ENCODE measurements at regions not wholly inside any gene's neighbourhood (a gene's known extent, or its start where the extent isn't known, plus 50 kb on each side); places are given as distances from the start of the nearest gene placed in this dataset.

DNA sequence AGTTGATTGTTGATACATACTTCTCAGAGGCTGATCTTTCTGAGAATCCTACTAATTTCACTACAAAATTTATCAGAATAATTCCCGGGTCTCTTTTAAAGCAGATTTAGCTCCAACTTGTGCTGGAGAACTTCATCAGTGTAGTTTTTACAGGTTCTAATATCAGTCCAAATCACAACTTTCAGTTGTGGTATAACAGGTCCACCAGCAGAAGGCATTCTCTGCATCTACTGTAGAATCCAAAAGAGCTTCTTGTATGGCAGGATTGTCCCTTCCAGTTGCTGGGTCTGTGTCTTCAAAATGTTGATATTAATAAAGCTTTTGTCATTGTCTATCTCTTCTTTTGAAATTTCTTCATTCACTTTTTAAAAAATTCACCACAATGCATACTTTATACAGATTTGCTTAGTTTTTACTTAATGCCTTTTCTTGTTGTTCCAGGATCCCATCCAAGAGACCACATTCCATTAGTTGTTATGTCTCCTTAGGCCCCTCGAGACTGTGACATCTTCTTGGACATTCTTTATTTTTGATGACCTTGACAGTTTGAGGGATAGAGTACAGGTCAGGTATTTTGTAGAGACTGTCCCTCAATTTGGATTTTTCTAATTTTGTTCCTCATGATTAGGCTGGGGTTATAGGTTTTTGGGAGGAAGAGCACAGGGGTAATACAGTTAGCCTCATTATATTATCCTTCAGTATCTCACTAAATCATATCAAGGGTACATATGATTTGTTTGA is 490.5 kb upstream of the MEX3C start:
- no peak for TF ChIP-seq POLR2AphosphoS5 (IDR thresholded peaks at IDR 0.05)
- TF ChIP-seq, protein P1, sequence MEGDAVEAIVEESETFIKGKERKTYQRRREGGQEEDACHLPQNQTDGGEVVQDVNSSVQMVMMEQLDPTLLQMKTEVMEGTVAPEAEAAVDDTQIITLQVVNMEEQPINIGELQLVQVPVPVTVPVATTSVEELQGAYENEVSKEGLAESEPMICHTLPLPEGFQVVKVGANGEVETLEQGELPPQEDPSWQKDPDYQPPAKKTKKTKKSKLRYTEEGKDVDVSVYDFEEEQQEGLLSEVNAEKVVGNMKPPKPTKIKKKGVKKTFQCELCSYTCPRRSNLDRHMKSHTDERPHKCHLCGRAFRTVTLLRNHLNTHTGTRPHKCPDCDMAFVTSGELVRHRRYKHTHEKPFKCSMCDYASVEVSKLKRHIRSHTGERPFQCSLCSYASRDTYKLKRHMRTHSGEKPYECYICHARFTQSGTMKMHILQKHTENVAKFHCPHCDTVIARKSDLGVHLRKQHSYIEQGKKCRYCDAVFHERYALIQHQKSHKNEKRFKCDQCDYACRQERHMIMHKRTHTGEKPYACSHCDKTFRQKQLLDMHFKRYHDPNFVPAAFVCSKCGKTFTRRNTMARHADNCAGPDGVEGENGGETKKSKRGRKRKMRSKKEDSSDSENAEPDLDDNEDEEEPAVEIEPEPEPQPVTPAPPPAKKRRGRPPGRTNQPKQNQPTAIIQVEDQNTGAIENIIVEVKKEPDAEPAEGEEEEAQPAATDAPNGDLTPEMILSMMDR (IDR thresholded peaks at IDR 0.05) = no peak
- TF ChIP-seq EP300 (IDR thresholded peaks at IDR 0.05) = no peak
- no peak for TF ChIP-seq POLR2A (IDR thresholded peaks at IDR 0.05; ENCODE audit: low read depth)

DNA sequence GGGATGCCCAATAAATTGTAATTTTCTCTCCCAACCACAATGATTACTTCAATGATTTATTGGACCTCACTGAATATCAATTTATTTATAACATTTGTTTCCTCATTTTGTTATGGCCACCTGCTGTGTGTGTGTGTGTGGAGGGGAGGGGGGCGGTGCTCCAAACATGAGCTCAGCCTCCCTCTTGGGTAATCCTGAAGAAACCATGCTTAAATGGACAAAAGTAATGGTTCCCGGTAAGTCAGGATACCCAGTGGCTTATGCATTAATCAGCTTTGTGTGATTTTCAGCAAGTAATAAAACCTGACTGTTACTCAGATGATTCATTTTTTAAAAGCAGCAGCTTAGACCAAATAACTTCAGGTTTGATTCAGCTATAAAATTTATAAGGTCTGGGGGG is 495.1 kb upstream of the MEX3C start:
- no peaks in the 10 kb centered on the region for H3K9me3 ChIP-seq
- H3K27ac ChIP-seq (replicated peaks in 1 of 4) = no peak overlapping the region
- no peaks in the 10 kb centered on the region for H3K4me1 ChIP-seq
- intact Hi-C loops (cut with DNase I) = no loop called here
- WGBS = 82% methylated on average over 2 of the region's 2 CpGs
- no peak overlapping the region for H3K4me3 ChIP-seq
- DNase-seq (ENCODE audit: extremely low spot score) = no peak
- H3K36me3 ChIP-seq = no peaks in the 10 kb centered on the region
- TF ChIP-seq POLR2AphosphoS5 (IDR thresholded peaks at IDR 0.05) = no peak
- TF ChIP-seq EP300 (IDR thresholded peaks at IDR 0.05) = no peak
- no peak for TF ChIP-seq POLR2A (IDR thresholded peaks at IDR 0.05; ENCODE audit: low read depth)
- H3K27me3 ChIP-seq = no peaks in the 10 kb centered on the region

More for the DNA sequence above, 490.5 kb upstream of the MEX3C start:
- intact Hi-C loops (cut with DNase I) = no loop called here
- no peaks in the 10 kb centered on the region for H3K27me3 ChIP-seq
- no peak overlapping the region for H3K27ac ChIP-seq (replicated peaks in 1 of 4)
- no peak overlapping the region for H3K4me3 ChIP-seq
- no peaks in the 10 kb centered on the region for H3K36me3 ChIP-seq
- no peak for DNase-seq (ENCODE audit: extremely low spot score)
- H3K4me1 ChIP-seq = no peaks in the 10 kb centered on the region
- WGBS = 68% methylated on average over 2 of the region's 2 CpGs
- no peaks in the 10 kb centered on the region for H3K9me3 ChIP-seq

DNA sequence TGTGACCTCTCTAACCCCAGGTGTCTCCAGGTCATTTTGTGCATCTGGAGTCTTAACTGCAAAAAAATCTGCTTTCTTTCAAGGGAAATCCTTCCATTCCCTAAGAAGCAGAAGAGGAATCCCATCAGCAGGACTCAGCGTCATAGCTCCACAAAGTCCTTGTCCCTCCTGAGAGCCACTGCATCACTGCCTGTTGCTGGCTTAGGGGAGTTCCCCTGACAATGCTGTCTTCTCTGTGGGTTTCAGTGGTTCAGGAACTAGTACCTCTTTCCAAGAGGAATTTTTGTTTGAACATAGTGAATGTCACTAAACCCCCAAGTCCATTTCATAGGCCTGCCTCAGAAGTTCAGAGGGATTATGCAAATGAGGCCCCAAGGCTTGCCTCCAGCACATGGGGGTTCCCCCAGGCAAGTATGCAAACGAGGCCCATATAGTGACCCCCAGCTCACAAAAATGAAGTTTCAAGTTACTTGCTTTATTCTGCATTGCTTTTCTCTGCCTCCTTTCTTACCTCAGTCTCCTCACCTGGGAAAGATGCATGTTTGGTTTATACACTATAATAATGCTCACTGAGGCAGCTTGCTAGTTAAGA is 513.9 kb upstream of the MEX3C start:
- 66% methylated on average over 2 of the region's 2 CpGs for WGBS
- H3K27ac ChIP-seq (replicated peaks in 1 of 4) = no peak overlapping the region
- no peaks in the 10 kb centered on the region for H3K27me3 ChIP-seq
- H3K36me3 ChIP-seq = no peaks in the 10 kb centered on the region
- no peaks in the 10 kb centered on the region for H3K4me1 ChIP-seq
- TF ChIP-seq POLR2A (IDR thresholded peaks at IDR 0.05; ENCODE audit: low read depth) (no peak), POLR2AphosphoS5 (IDR thresholded peaks at IDR 0.05) (no peak)
- TF ChIP-seq, protein P1 (IDR thresholded peaks at IDR 0.05) = no peak
- peaks cover 0 to 29% (median 16%) of the 10 kb centered on the region in 4 donors for H3K9me3 ChIP-seq
- no peak overlapping the region for H3K4me3 ChIP-seq
- no peak for DNase-seq (ENCODE audit: extremely low spot score)
- intact Hi-C loops (cut with DNase I) = no loop called here

DNA sequence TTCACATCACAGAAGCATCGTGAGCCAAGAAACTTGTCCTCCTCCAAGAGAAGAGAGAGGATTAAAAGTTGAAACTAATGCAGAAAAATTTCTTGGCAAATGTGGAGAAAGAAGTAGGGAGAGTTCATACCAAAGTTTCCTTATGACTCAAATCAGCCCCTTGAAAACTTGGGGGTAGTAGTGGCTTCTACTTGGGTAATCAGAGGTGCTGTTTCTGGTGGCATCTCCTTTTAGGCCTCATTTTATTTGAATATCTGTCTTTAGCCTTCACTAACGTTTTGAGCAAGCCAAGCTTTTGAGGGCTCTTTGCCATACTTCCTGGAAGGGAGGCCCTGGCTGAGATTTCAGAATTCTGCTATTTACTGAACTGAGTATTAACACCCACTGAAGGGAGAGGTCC is 515.3 kb upstream of the MEX3C start:
- intact Hi-C loops (cut with DNase I) = no loop called here
- DNase-seq (ENCODE audit: extremely low spot score) = no peak
- H3K36me3 ChIP-seq = no peaks in the 10 kb centered on the region
- no peak overlapping the region for H3K4me3 ChIP-seq
- no peak for TF ChIP-seq POLR2A (IDR thresholded peaks at IDR 0.05; ENCODE audit: low read depth)
- TF ChIP-seq POLR2AphosphoS5 (IDR thresholded peaks at IDR 0.05) = no peak
- TF ChIP-seq, protein P1 (IDR thresholded peaks at IDR 0.05) = no peak
- no peak for TF ChIP-seq EP300 (IDR thresholded peaks at IDR 0.05)
- H3K4me1 ChIP-seq = no peaks in the 10 kb centered on the region
- no peaks in the 10 kb centered on the region for H3K27me3 ChIP-seq
- H3K9me3 ChIP-seq = peaks cover 0 to 15% (median 4%) of the 10 kb centered on the region in 4 donors
- no peak overlapping the region for H3K27ac ChIP-seq (replicated peaks in 1 of 4)
- 45% methylated on average over 2 of the region's 2 CpGs for WGBS

DNA sequence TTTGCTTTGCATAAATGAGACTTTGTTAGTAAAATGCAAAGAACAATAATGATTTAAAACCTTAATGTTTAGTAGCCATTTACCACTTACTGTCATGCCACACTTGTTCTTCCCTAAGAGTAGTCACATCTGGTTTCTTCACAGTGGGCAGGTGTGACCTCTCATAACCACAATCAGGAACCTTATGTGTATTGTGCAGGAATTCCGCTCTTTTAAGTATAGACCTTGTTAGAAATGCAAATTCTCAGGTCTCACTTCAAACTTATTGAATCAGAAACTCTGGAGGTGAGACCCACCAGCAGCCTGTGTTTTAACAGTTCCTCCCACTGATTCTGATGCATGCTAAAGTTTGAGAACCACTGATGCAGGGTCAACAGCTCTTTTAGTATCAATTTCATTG is 518.8 kb upstream of the MEX3C start:
- H3K4me3 ChIP-seq = no peak overlapping the region
- TF ChIP-seq POLR2A (IDR thresholded peaks at IDR 0.05; ENCODE audit: low read depth) = no peak
- 87% methylated on average over 1 of the region's 1 CpG for WGBS
- intact Hi-C loops (cut with DNase I) = no loop called here
- H3K36me3 ChIP-seq = no peaks in the 10 kb centered on the region
- DNase-seq (ENCODE audit: extremely low spot score) = no peak
- no peaks in the 10 kb centered on the region for H3K4me1 ChIP-seq
- no peaks in the 10 kb centered on the region for H3K27me3 ChIP-seq
- H3K27ac ChIP-seq (replicated peaks in 1 of 4) = no peak overlapping the region
- H3K9me3 ChIP-seq = peaks cover 0 to 13% (median 3%) of the 10 kb centered on the region in 4 donors

All from esophagus muscularis mucosa (tissue), 4 donors.